Right lobe of liver (tissue), 6 donors: ENCODE measurements at regions not wholly inside any gene's neighbourhood (a gene's known extent, or its start where the extent isn't known, plus 50 kb on each side); places are given as distances from the start of the nearest gene placed in this dataset.
A peak's percentile ranks its signal among the peaks of the same experiment; 100 is the strongest.

Source experiments
- ATAC-seq, 4 donors: fragments of 200-7000 bp; cut with Tn5 transposase; one replicate each; pipeline ENCODE4 v1.9.1; 2020; ENCODE audit warnings: mild to moderate bottlenecking in 4 of 4, moderate library complexity in 4 of 4
- DNase-seq, 3 donors: peaks; one replicate each; pipeline ENCODE4 v3.0.0-alpha.2; 2020
- H3K27ac ChIP-seq, 3 donors: fragments of 200-600 bp; one replicate each; pipeline ENCODE4 v1.8.0; 2022
- H3K27me3 ChIP-seq, 2 donors: fragments of 200-600 bp; one replicate each; pipeline ENCODE4 v1.8.0; 2022
- H3K36me3 ChIP-seq, 4 donors: fragments of 200-600 bp; sonication (generic) in 1 of 4; one replicate each; pipeline versions ENCODE4 v1.5.1 to v1.8.0; 2017 to 2022; ENCODE audit warnings: control low read depth in 1 of 4
- H3K4me1 ChIP-seq, 4 donors: fragments of 200-600 bp; sonication (generic) in 1 of 4; one replicate each; pipeline versions ENCODE4 v1.5.1 to v1.8.0; 2017 to 2022; ENCODE audit warnings: control low read depth in 1 of 4
- H3K4me3 ChIP-seq, 3 donors: fragments of 200-600 bp; one replicate each; pipeline ENCODE4 v1.8.0; 2022
- H3K9me3 ChIP-seq, 4 donors: fragments of 200-600 bp; sonication (generic) in 1 of 4; one replicate each; pipeline versions ENCODE4 v1.5.1 to v1.8.0; 2017 to 2022; ENCODE audit warnings: control low read depth in 1 of 4
- POLR2A ChIP-seq: fragments of 450-650 bp; IDR thresholded peaks from one replicate; pipeline ENCODE4 v1.6.1; 2017; ENCODE audit warnings: antibody characterized with exemption, mild to moderate bottlenecking
- WGBS: methylation state at CpG from one replicate; pipeline ENCODE4 v1.1.6; 2018; ENCODE audit warnings: low coverage, low lambda C conversion rate; ENCODE audit not compliant: insufficient coverage; ENCODE audit errors: missing lambda C conversion rate; 5-methylcytosine and 5-hydroxymethylcytosine counted together
- intact Hi-C, 2 donors: fragments of 100-400 bp; cut with DNase I; formaldehyde crosslinking; loops; one replicate each; pipeline versions ENCODE4 v1.11.2 to v1.14.1; 2022
- TF ChIP-seq, protein P1 (sequence below), 4 donors: fragments of 200-600 bp in 3 of 4; fragments of 450-650 bp in 1 of 4; IDR thresholded peaks; one replicate each; pipeline versions ENCODE4 v1.5.1 to v1.8.0; 2016 to 2022; ENCODE audit warnings: antibody characterized with exemption in 4 of 4, mild to moderate bottlenecking in 2 of 4
- donor health status: DM: no; HTN: yes; CAD: no.
- donor health status: DM: no; HTN: no; CAD: no.
- donor health status: DM: no; HTN: no; CAD: no.
- donor health status: DM: no; HTN: yes; CAD: no.
- donor health status: DM: no; HTN: yes; CAD: no.

DNA sequence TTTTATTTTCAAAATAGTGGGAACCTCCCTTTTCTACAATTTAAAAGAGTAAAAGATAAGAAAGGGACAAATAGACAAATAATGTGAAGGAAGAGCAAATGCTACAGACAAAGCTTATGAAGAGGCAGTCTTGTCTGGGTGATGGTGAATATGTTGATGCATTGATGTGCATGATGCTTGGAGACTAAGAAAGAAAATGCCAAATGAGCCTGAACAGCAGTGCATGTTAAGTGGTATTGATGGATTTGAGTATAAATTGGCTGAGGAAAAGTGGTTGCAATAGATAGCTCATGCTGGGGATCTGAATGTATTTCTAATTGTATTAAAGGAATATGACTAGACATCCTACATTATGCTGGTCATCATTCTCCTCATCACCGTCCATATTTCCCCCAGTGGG lies 268.6 kb upstream of the ANO5 start:
- no peaks in the 10 kb centered on the region for H3K27me3 ChIP-seq
- intact Hi-C loops, result no loop called here
- WGBS, result 21% methylated on average over 1 of the region's 1 CpG
- TF ChIP-seq, protein P1, sequence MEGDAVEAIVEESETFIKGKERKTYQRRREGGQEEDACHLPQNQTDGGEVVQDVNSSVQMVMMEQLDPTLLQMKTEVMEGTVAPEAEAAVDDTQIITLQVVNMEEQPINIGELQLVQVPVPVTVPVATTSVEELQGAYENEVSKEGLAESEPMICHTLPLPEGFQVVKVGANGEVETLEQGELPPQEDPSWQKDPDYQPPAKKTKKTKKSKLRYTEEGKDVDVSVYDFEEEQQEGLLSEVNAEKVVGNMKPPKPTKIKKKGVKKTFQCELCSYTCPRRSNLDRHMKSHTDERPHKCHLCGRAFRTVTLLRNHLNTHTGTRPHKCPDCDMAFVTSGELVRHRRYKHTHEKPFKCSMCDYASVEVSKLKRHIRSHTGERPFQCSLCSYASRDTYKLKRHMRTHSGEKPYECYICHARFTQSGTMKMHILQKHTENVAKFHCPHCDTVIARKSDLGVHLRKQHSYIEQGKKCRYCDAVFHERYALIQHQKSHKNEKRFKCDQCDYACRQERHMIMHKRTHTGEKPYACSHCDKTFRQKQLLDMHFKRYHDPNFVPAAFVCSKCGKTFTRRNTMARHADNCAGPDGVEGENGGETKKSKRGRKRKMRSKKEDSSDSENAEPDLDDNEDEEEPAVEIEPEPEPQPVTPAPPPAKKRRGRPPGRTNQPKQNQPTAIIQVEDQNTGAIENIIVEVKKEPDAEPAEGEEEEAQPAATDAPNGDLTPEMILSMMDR (IDR thresholded peaks at IDR 0.05), result no peak
- no peak for TF ChIP-seq POLR2A
- no peak overlapping the region for H3K4me3 ChIP-seq
- DNase-seq (no peak), ATAC-seq (no peak)
- H3K36me3 ChIP-seq, result no peaks in the 10 kb centered on the region
- no peaks in the 10 kb centered on the region for H3K9me3 ChIP-seq
- H3K27ac ChIP-seq, result no peak overlapping the region
- H3K4me1 ChIP-seq, result no peaks in the 10 kb centered on the region

DNA sequence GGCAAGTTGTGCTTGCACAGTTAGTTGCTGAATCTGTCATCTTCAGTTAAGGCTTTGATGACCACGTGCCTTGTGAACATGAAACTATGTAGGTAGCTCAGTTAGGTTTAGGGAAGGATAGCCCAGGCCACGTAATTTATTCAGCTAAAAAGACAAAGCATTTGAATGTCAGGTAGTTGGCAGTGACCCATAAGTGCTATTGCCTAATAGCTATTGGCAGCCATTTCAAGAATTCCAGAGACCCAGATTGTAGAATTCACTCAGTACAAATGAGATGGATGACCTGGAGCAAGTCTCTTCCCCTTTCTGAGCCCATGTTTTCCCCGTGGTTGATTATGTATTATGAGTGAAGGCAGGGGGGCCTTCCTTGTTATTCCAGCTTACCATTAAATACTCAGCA lies 265.3 kb upstream of the ANO5 start:
- DNase-seq (no peak), ATAC-seq (peak in 3 of 4 donors; percentile 56 to 68 (median 66))
- WGBS, result 53% methylated on average over 2 of the region's 3 CpGs
- no peak for TF ChIP-seq POLR2A
- TF ChIP-seq, protein P1 (IDR thresholded peaks at IDR 0.05), result no peak
- Histone ChIP-seq H3K4me3 (no peak overlapping the region), H3K9me3 (no peaks in the 10 kb centered on the region), H3K4me1 (no peaks in the 10 kb centered on the region), H3K27me3 (no peaks in the 10 kb centered on the region), H3K36me3 (no peaks in the 10 kb centered on the region), H3K27ac (no peak overlapping the region)
- intact Hi-C loops, result no loop called here

DNA sequence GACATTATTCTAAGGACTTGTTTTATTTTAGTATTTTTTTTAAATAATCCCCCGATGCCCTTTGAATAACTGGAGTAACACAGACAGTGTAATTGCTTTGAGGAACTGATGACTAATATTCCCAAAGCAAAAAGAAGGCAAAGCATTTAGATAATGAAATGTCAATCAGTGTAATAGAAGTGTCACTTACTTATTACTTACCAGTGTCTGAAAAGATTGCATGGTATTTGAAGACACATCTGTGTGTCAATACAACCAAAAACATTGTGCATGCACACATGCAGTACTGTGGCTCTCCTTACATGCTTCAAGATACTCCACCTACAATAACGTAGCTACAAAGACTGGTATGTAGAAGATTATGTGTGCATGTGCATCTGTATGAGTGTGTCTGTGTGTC lies 264.0 kb upstream of the ANO5 start:
- Histone ChIP-seq H3K4me1 (no peaks in the 10 kb centered on the region), H3K4me3 (no peak overlapping the region), H3K36me3 (no peaks in the 10 kb centered on the region), H3K27me3 (no peaks in the 10 kb centered on the region), H3K27ac (no peak overlapping the region), H3K9me3 (no peaks in the 10 kb centered on the region)
- intact Hi-C loops, result no loop called here
- TF ChIP-seq POLR2A, result no peak
- TF ChIP-seq, protein P1 (IDR thresholded peaks at IDR 0.05), result no peak
- DNase-seq (no peak), ATAC-seq (no peak)
- WGBS, result 60% methylated on average over 2 of the region's 2 CpGs

DNA sequence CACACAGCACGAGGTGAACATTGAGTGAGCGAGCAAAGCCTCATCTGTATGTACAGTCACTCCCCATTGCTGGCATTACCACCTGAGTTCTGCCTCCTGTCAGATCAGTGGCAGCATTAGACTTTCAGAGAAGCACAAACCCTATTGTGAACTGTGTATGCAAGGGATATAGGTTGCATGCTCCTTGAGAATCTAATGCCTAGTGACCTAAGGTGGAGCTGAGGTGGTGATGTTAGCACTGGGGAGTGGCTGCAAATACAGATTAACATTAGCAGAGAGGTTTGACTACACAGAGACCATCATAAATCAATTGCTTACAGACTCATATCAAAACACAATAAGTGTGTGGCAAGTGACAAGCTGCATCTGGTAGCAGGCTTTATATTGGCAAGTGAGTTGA lies 262.5 kb upstream of the ANO5 start:
- no peak for DNase-seq
- Histone ChIP-seq H3K27ac (no peak overlapping the region), H3K4me3 (no peak overlapping the region), H3K36me3 (no peaks in the 10 kb centered on the region), H3K9me3 (no peaks in the 10 kb centered on the region), H3K4me1 (no peaks in the 10 kb centered on the region), H3K27me3 (no peaks in the 10 kb centered on the region)
- 86% methylated on average over 2 of the region's 2 CpGs for WGBS
- intact Hi-C loops, result loop anchor here in 1 of 2 donors (10.0 kb wide), 1 partner anchor 194 kb away; no protein-coding TSS in a partner anchor
- no peak for ATAC-seq
- TF ChIP-seq POLR2A, result no peak

DNA sequence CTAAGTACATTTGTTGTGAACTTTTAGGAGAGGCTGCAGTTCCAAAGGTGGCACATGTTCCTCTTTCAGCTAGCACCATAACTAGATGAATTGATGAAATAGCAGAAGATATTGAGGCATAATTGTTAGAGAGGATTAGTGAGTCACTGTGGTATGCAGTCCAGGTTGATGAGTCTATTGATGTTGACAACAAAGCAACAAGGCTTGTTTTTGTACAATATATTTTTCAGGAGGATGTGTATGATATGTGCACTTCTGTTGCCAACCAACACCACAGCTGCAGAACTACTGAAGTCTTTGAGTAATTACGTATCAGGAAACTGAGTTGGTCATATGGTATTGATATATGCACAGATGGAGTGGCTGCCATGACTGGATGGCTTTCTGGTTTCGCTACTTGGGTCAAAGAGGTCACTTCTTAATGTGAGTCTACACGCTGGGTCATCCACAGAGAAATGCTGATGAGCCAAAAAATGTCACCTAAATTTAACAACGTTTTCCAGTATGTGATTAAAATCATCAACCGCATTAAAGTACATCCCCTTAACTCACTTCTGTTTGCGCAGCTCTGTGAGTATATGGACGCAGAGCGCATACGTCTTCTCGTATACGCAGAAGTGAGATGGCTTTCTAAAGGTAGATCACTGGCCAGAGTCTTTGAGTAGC lies 261.3 kb upstream of the ANO5 start:
- no peaks in the 10 kb centered on the region for H3K27me3 ChIP-seq
- no peak overlapping the region for H3K27ac ChIP-seq
- H3K36me3 ChIP-seq, result no peaks in the 10 kb centered on the region
- H3K9me3 ChIP-seq, result no peaks in the 10 kb centered on the region
- no peaks in the 10 kb centered on the region for H3K4me1 ChIP-seq
- 79% methylated on average over 11 of the region's 11 CpGs for WGBS
- DNase-seq (no peak), ATAC-seq (no peak)
- no peak for TF ChIP-seq POLR2A
- TF ChIP-seq, protein P1 (IDR thresholded peaks at IDR 0.05), result no peak
- no peak overlapping the region for H3K4me3 ChIP-seq
- intact Hi-C loops, result loop anchor here in 1 of 2 donors (10.0 kb wide), 1 partner anchor 193 kb away; no protein-coding TSS in a partner anchor
